ENCODE measurements at regions not wholly inside any gene's neighbourhood (a gene's known extent, or its start where the extent isn't known, plus 50 kb on each side); places are given as distances from the start of the nearest gene placed in this dataset.

DNA sequence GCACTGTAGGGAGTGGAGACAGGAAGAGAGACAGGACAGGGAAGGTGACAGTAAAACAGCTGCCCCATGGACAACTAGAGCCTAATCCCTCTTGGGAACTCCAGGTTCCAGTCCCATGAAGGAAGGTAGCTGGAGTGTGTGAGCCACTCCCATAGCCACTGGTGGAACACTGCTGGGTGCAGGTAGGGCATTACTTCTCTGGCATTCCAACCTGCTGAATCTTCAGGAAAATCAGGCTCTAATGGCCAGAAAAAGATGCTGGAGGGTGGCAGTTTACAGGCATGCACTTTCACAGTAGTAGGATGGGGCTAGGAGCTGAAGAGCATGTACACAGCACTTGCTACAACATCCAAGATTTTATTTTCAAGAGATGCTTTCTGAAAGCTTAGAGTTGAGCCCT, 259.4 kb downstream of the AUH start:
- TF ChIP-seq, protein P1, sequence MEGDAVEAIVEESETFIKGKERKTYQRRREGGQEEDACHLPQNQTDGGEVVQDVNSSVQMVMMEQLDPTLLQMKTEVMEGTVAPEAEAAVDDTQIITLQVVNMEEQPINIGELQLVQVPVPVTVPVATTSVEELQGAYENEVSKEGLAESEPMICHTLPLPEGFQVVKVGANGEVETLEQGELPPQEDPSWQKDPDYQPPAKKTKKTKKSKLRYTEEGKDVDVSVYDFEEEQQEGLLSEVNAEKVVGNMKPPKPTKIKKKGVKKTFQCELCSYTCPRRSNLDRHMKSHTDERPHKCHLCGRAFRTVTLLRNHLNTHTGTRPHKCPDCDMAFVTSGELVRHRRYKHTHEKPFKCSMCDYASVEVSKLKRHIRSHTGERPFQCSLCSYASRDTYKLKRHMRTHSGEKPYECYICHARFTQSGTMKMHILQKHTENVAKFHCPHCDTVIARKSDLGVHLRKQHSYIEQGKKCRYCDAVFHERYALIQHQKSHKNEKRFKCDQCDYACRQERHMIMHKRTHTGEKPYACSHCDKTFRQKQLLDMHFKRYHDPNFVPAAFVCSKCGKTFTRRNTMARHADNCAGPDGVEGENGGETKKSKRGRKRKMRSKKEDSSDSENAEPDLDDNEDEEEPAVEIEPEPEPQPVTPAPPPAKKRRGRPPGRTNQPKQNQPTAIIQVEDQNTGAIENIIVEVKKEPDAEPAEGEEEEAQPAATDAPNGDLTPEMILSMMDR (conservative IDR thresholded peaks at IDR 0.05): no peak
- no peak overlapping the region for H3K27ac ChIP-seq

DNA sequence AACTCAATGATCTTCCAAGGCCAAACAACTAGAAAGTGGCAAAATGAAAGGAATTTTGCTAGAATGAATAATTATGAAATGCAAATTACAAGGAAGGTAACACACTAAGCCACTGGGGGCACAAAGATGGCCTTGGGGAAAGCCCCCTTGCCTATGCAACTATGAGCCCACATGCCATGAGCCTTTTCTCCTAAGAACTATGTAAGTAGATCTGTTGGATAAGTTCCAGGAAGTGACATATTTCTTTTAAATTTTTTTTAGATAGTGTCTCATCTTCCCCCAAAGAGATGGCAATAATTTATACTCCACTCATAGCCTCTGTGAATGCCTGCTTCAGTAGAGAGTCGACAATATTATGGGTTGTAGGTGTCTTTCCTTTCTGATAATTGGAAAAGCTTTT, 257.8 kb downstream of the AUH start:
- no peak overlapping the region for H3K27ac ChIP-seq
- TF ChIP-seq, protein P1 (conservative IDR thresholded peaks at IDR 0.05): no peak

DNA sequence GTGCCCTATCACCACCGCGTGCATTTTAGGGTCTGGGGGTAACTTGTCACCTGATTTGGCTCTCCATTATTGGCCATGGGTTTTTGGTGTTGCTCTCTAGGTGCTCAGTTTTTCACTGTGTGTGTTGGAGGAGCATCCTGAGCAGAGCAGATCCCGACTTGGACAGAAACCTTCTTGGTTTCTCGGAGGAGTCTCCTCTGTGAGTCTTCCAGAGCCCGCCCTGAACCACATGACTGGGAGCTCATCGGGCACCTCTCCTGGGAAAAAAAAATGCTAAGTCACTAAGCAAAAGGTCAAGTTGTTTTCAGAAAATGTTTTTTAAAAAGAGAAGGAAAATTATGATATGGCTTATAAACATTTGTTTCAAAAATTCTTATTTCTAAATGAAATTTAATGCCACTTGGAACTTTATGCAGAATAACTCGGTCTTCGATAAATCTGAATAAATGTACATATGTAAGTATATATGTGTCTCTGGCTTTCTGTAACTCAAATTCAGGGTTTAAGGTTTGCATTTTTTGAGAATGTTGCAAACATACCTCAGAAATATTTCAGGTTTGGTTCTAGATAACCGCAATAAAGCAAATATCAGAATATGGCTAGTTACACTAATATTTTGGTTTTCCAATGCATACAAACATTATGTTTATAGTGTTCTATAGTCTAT, 255.2 kb downstream of the AUH start:
- no peak overlapping the region for H3K27ac ChIP-seq
- TF ChIP-seq, protein P1 (conservative IDR thresholded peaks at IDR 0.05): no peak

DNA sequence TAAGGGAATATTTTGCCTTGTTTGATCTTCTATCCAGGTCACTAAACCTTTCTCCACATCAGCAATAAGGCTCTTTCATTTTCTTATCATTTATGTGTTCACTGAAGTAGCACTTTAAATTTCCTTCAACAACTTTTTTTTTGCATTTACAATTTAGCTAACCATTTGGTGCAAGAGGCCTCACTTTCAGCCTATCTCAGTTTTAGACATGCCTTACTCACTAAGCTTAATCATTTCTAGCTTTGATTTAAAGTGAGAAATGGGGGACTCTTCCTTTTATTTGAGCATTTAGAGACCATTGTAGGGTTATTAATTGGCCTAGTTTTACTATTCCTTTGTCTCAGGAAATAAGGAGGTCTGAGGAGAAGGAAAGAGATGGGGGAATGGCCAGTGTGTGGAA, 250.5 kb downstream of the AUH start:
- H3K27ac ChIP-seq: no peak overlapping the region
- TF ChIP-seq, protein P1 (conservative IDR thresholded peaks at IDR 0.05): no peak

DNA sequence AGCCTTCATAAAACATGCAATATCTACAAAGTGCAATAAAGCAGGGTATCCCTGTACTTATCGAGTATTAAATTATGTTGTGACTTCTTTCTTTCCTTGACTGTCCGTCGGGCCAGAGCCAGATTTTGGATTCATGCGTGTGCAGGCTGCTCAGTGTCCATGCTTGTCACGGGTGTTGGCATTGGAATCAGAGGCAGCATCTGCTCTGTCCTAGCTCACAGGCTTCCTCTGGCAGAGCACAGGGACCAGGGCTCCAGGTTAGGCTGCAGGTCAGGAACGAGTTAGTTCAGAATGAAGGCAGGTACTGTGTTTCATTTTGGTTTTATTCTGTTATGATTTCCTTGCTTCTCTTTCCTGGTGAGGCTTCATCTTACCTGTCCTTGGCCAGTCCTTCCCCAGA, 249.8 kb downstream of the AUH start:
- H3K27ac ChIP-seq: no peak overlapping the region
- TF ChIP-seq, protein P1 (conservative IDR thresholded peaks at IDR 0.05): no peak

DNA sequence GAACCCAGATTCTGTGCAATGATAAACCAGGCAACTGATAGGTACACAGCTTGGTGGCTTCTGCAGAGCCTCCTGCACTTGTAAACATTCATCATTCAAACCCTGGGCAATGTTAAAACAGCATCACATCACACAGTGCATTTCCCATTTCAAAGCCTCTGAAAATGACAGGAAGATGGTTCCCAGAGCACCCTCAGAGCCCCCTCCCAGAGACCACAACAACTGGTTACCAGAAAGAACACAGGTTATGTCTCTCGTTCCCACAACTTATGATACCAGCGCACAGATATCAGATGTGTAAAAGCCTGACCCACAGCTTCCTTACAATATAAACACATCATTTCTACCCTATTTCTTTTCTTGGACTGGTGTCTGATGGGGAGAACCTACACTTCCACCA, 248.7 kb downstream of the AUH start:
- H3K27ac ChIP-seq: no peak overlapping the region
- TF ChIP-seq, protein P1 (conservative IDR thresholded peaks at IDR 0.05): no peak

DNA sequence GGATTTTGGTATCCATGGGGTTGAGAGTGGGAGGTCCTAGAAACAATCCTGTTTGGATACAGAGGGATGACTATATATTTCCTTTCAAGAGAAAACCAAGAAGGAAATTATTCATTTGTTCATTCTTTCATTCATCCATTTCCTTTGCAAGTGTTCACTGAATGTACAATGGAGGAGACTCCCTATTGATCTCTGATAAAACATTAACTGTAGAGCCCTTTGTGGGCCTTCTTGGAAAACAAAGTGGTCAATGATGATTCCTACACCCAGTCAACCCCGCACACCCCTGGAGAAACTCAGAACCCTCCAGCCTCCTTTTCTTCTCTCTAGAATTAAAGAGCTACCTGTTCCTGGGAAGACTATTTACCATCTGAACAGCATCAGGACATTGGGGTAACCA, 247.3 kb downstream of the AUH start:
- no peak overlapping the region for H3K27ac ChIP-seq
- TF ChIP-seq, protein P1 (conservative IDR thresholded peaks at IDR 0.05): no peak
